ENCODE measurements at regions not wholly inside any gene's neighbourhood (a gene's known extent, or its start where the extent isn't known, plus 50 kb on each side); places are given as distances from the start of the nearest gene placed in this dataset.

GRCh38 chr11:104402812-104403521, 239.0 kb upstream of the PDGFD start:
- no peaks in the 10 kb centered on the region for H3K27me3 ChIP-seq (ENCODE audit: control insufficient read depth, extremely low read depth, insufficient read depth, low read length)
- H3K4me3 ChIP-seq (ENCODE audit: control insufficient read depth in 2 of 3, extremely low read depth in 1 of 3, insufficient read depth in 2 of 3, low read depth in 1 of 3, low read length in 3 of 3), result no peak overlapping the region
- no peaks in the 10 kb centered on the region for H3K9me3 ChIP-seq (ENCODE audit: control insufficient read depth, low read depth, low read length)
- FAIRE-seq (no peak), DNase-seq (ENCODE audit: low read depth, low spot score) (no peak)
- dilution Hi-C loops (cut with MboI; ENCODE audit: extremely low pct_ligation_motif_present, low sequenced_read_pairs), result no loop called here
- H3K36me3 ChIP-seq (ENCODE audit: control insufficient read depth in 2 of 2, extremely low read depth in 1 of 2, insufficient read depth in 2 of 2, low read length in 2 of 2), result no peaks in the 10 kb centered on the region
- no peak overlapping the region for H3K9ac ChIP-seq (ENCODE audit: control insufficient read depth, extremely low read depth, insufficient read depth, low read length)
- no peak overlapping the region for H2AFZ ChIP-seq (ENCODE audit: control insufficient read depth, low read length)
- no peak overlapping the region for H3K27ac ChIP-seq (ENCODE audit: control insufficient read depth, insufficient read depth, low read length)
- no peak overlapping the region for H3K4me2 ChIP-seq (ENCODE audit: control insufficient read depth, extremely low read depth, insufficient read depth, low read depth, low read length)
- no peak for TF ChIP-seq CTCF (optimal IDR thresholded peaks at IDR 0.05 in 1 of 3, IDR thresholded peaks at IDR 0.05 in 1 of 3, conservative IDR thresholded peaks at IDR 0.05 in 1 of 3; ENCODE audit: extremely low read depth in 1 of 3, insufficient read depth in 2 of 3, low read length in 3 of 3)
- no peak for TF ChIP-seq EZH2 (IDR thresholded peaks at IDR 0.05; ENCODE audit: low read length)
- no peaks in the 10 kb centered on the region for H3K79me2 ChIP-seq (ENCODE audit: control insufficient read depth, insufficient read depth, low read length)
- H4K20me1 ChIP-seq (ENCODE audit: control insufficient read depth, extremely low read depth, insufficient read depth, low read length), result no peaks in the 10 kb centered on the region
- H3K4me1 ChIP-seq (ENCODE audit: control insufficient read depth, extremely low read depth, insufficient read depth, low read length), result no peaks in the 10 kb centered on the region
- no peaks in the 10 kb centered on the region for H3K9me1 ChIP-seq (ENCODE audit: control insufficient read depth, extremely low read depth, insufficient read depth, low read length)

DNA sequence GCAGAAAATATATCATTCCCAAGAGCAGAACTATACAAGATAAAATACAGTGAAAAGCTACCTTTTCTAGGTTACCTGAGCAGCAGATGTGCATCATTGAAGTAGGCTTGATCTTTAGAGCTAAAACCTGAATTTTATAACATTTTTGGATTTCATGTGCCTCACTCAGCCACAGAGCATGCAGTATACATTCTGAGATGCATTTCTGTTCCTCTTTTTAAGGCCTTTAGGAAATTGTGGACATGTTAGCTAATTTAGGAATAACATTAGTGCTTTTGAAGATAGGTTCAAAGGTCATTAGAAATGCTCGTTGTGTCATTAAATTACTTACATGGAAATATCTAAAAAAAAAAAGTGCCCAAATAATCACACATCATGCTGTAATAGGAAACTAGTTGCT, 230.6 kb upstream of the PDGFD start:
- no peak for DNase-seq (ENCODE audit: low read depth, low spot score)
- Histone ChIP-seq H4K20me1 (ENCODE audit: control insufficient read depth, extremely low read depth, insufficient read depth, low read length) (no peaks in the 10 kb centered on the region), H3K4me2 (ENCODE audit: control insufficient read depth, extremely low read depth, insufficient read depth, low read depth, low read length) (no peak overlapping the region), H3K4me3 (ENCODE audit: control insufficient read depth in 2 of 3, extremely low read depth in 1 of 3, insufficient read depth in 2 of 3, low read depth in 1 of 3, low read length in 3 of 3) (no peak overlapping the region), H2AFZ (ENCODE audit: control insufficient read depth, low read length) (no peak overlapping the region), H3K9me1 (ENCODE audit: control insufficient read depth, extremely low read depth, insufficient read depth, low read length) (no peaks in the 10 kb centered on the region), H3K27ac (ENCODE audit: control insufficient read depth, insufficient read depth, low read length) (no peak overlapping the region), H3K4me1 (ENCODE audit: control insufficient read depth, extremely low read depth, insufficient read depth, low read length) (no peaks in the 10 kb centered on the region), H3K9me3 (ENCODE audit: control insufficient read depth, low read depth, low read length) (no peaks in the 10 kb centered on the region), H3K9ac (ENCODE audit: control insufficient read depth, extremely low read depth, insufficient read depth, low read length) (no peak overlapping the region), H3K79me2 (ENCODE audit: control insufficient read depth, insufficient read depth, low read length) (no peaks in the 10 kb centered on the region), H3K27me3 (ENCODE audit: control insufficient read depth, extremely low read depth, insufficient read depth, low read length) (no peaks in the 10 kb centered on the region), H3K36me3 (ENCODE audit: control insufficient read depth in 2 of 2, extremely low read depth in 1 of 2, insufficient read depth in 2 of 2, low read length in 2 of 2) (no peaks in the 10 kb centered on the region)
- TF ChIP-seq CTCF (optimal IDR thresholded peaks at IDR 0.05 in 1 of 3, IDR thresholded peaks at IDR 0.05 in 1 of 3, conservative IDR thresholded peaks at IDR 0.05 in 1 of 3; ENCODE audit: extremely low read depth in 1 of 3, insufficient read depth in 2 of 3, low read length in 3 of 3) (no peak), EZH2 (IDR thresholded peaks at IDR 0.05; ENCODE audit: low read length) (no peak)
- no peak for FAIRE-seq
- dilution Hi-C loops (cut with MboI; ENCODE audit: extremely low pct_ligation_motif_present, low sequenced_read_pairs), result no loop called here
